NOMO-1 treated with dmso at 0.1 percent for 144 hours (cell line): ENCODE measurements at regions not wholly inside any gene's neighbourhood (a gene's known extent, or its start where the extent isn't known, plus 50 kb on each side); places are given as distances from the start of the nearest gene placed in this dataset.

Experiments used
- DNase-seq: peaks from one replicate; lab custom pipeline; 2025; ENCODE audit not compliant: unreplicated experiment; lab: John Stamatoyannopoulos, UW

DNA sequence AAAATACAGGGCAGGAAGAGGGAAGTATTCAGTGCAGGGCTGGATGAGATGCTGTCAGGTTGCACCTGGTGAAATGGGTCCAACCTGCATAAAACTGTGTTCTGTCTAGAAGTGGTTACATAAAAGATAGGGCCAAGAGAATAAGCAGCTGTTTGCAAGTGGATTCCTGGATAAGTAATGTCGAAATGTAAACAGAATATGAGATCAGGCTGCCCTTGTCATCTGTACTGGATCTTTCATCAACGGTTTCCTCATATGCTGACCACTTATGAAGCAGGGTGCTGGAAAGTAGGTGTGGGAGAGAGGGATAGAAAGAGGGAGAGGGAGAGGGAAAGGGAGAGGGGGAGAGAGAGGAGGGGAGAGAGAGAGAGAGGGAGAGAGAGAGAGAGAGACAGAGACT is 349.8 kb upstream of the CPEB2 start:
- no peak for DNase-seq

DNA sequence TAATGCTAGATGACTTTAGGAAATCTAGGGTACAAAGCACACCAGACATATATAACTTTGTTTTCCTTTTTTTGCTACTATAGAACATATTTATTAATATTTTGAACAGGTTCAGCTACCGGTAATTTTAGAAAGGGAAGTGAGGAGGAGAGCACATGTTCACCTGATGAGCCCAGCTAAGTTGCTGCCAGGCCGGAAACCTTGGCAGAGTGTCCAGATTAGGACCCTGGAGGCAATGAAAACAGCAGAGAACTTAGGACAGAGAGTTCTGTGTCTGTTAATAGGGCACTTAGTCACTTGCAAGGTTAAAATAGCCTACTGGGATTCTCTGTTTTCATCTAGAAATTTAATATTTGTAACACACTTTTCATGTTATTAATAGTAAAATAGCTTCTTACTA is 348.9 kb upstream of the CPEB2 start:
- DNase-seq = no peak

DNA sequence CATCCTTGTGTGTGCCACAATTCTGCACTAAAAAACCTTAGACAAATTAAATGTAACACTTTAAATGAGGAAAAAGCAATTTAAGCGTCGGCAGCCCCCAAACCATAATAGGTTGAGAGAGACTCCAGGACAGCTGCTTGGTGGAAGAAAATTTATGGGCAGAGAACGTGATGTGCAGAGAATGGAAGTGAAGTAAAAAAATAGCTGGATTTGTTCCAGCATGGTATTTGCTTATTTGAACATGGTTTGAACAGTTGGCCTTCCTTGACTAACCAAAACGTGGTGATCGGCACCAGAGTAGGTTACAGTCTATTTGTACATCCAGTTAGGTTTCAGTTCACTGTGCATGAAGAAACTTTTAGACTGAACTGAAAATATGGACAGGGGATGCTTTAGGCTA is 343.0 kb upstream of the CPEB2 start:
- no peak for DNase-seq

DNA sequence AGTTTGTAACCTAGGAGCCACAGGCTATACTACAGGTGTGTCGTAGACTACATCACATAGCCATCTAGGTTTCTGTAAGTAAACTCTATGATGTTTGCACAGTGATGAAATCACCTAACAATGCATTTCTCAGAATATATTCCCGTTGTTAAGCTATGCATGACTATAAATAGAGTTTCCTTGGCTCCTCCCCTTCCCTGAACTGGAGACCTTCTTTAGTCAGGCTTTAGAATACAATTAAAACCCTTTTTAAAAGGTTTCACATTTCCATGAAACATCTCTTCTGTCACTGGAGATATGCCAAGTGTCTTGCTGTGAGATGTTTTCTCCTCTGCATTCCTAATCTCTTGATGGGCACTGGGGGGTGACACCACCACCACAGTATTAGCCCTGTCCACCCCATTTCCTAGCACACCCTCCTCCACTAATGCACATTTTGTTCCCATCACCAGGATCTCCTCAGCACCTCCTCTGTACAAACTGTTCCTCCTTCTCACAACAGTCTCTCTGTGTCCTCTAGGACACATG is 334.6 kb upstream of the CPEB2 start:
- no peak for DNase-seq

DNA sequence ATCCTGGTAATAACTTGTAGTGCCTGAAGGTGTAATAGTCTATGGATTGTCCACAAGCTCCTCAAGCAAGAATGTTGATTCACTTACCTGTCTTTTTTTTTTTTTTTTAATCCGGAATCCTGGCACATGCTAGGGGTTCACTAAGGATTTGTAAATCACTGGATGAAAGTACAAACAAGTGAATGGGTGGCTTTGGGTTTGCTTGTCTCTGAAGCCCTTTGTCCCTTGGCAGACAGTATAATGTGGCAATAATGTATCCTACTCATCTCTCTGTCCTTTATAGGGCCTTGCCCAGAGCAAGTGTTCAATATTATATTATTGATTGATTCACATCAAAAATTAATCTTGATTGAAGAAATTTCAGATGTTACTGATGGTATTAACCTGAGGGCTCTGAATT is 334.0 kb upstream of the CPEB2 start:
- DNase-seq = no peak

DNA sequence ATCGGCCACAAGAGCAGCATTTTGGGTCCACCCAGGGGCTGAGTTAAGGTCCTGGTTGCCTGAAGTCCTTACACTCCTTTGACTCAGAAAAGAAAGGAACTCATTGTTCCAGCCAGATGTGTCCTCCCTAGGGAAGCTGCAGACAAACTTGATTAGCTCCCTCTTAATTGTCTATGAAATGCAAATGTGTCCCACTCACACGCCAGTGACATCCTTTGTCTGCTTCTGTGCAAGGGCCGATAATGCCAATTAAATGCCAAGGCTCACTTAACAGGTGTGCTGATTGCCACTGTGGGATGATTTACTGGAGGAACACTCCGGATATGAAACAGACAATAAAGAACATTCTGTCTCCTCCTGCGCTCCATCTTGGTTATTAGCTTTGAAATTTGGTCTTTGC is 332.9 kb upstream of the CPEB2 start:
- DNase-seq = no peak

DNA sequence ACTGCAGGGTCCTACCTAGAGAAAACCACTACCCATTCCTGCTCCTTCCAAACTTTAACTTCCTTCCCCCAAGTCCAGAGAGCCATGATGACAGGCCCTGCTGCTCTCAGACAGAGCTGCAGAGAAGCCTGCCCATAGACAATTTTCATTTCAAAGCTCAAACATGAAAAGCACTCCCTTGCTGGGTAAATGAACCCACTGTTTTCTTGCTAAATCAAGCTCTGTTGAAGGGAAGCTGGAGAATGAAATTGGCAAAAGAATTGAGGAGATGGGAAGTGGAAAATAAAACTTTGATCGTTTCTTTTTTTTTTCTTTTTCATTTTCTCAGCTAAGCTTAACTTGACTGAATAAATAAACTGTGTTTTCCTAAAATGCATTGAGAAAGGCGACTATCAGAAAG is 331.1 kb upstream of the CPEB2 start:
- no peak for DNase-seq

DNA sequence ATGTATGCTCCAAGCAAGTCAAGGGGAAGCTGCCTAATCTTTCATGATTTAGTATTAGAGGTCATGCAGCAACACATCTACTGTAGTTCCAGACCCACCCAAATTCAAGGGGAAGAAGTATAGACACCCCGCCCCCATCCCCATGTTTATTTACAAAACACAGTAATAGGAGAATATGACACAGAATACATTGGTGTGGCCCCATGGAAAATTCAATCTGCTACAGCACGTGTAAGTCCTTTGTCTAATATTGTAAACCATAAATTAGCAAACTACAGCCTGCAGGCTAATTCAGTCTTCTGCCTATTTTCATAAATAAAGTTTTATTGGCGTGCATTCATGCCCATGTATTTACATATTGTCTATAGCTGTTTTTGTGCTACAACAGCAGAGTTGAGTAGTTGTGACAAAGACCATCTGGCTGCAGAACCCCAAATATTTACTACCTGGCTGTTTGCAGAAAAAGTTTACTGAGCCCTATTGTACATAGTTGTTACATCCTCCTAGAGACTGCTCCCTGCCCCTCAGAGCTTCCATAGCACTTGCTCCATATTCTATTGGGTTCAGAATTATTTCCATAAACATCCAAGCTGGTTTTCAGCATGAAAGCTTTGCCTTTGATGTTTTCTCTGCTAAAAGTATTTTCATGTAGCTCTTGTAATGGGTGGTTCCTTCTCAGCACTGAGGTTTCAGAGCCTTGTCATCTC is 326.8 kb upstream of the CPEB2 start:
- DNase-seq = no peak

DNA sequence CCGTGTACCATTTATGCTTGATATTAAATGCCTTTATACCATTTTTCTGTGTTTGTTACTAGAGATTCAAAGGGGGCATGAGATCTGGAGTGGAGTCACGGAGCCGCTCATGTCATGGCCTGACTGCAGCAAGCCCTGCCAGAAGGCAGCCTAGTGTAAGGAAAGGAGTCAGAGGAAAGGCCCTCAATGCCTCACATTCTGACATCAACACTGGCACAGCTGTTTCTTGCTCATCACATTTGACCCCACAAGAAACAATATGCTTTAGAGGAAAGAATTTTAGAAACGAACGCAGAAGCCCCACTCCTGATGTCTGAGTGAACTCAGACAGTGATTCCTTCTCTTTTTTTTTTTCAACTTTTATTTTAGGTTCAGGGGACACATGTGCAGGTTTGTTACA is 322.4 kb upstream of the CPEB2 start:
- DNase-seq = no peak

DNA sequence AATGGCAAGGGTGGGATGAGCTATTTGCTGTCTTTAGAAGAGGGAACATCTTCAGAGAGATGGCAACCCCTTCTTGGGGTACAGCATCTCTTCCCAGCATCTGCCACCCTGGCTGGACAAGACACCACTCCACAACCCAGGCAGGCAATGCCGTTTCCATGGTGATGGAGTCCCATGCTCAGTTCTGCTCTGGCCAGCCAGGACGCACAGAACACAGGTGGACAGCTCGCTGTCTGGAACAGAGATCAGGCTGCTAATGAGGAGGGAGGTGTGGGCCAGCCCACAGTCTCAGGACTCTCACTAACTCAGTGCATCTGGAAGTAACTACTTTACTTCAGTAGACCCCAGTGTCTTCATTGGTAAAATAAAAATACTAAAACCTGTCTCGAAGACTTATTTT is 321.0 kb upstream of the CPEB2 start:
- DNase-seq = no peak

DNA sequence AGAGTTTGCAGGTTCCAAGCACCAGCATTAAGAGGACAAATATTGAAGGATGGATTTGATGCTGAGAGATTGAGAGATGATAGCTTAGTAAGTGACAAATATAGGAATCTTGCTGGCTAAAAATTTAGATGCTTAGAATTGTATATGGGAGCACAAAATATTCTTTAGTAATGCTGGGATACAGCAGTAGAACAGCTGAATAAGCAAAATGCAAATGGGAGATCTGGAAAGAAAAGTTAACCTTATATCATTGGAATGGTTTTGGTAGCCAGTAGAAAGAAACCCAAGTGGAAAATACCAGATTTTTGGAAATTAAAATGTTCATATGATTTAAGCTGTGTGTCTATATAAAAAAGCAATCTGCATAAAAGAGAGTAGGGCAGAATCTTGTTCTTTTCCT is 308.6 kb upstream of the CPEB2 start:
- DNase-seq = no peak

DNA sequence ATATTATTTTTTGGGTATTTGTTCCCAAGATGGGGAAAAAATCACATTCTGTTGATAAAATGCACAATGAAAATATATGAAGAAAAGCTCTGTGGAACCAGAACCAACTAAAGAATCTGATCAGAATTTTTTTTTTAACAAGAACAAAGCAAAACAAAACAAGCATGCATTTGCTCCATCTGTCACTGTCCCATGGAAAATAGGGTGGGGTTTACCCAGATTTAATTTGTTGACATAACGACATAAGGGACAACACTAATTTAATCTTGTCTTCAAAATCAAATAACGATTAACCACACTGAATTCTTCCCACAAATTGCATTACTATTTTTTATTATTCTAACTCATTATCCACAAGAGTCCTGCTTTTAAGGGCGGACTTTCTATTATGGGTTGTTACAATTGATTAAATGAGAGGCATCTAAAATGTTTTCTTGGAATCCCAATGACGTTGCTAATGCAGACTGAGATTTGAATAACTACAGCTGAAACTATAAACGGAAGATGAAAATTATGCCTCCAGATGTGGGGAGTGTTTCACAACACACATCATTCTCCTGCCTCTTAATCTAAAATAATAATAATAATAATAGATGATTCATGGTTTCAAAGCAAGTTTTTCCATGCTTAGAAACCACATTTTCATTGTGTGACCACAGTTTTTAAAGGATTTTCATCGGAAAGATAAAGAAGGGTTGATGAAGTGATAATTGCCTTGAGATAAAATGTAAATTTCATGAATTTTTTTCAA is 307.0 kb upstream of the CPEB2 start:
- no peak for DNase-seq

DNA sequence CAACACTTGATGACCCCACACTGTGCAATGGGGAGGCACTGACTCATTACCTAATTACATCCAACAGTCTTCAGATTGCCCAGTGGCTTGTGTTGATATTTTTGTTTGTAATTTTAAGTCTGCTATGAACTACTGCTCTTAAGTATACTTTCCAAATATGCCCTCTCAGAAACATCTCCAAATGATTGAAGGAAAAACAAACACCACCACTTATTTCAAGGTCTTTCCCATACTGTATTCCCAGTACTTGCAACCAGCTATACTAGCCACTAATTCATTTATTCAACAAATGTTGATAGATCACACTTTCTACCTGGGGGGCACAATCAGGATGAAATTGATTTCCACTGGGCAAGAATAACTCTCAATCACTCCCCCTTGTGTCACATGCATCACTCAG is 302.2 kb upstream of the CPEB2 start:
- no peak for DNase-seq

DNA sequence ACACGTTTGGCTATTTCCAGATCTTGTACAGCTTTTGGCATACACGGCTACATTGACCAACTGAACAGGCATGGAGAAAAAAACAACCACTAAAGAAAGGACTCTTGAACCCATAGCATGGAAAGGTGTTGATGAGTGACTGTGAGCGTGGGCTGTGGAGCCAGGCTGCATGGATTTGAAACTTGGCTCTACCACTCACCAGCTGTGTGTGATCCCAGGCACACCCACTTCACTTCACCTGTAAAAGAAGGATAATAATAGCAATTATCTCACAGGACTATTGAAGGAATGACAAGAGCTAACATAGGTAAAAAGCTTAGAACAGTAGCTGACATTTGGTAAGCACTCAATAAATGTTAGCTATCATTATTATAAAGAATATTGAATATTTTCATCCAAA is 301.7 kb upstream of the CPEB2 start:
- DNase-seq = no peak

DNA sequence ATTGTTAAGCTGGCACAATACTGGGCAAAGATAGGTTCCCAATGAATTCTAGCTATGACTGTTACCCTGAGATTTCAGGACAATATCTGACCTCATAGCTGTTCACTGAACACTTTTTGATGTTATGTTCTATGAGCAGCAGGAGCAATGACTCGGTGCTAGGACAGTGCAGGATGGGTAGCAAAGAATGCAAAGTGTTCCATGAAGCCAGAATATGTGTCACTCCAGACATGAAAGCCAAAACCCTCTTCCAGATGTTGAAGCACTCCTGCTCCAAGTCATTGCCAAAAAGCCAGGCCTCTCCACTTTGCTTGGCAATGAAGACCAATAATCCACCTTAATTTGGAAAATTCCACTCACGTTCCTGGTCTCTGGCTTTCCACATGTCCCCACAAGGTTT is 300.9 kb upstream of the CPEB2 start:
- DNase-seq = no peak

DNA sequence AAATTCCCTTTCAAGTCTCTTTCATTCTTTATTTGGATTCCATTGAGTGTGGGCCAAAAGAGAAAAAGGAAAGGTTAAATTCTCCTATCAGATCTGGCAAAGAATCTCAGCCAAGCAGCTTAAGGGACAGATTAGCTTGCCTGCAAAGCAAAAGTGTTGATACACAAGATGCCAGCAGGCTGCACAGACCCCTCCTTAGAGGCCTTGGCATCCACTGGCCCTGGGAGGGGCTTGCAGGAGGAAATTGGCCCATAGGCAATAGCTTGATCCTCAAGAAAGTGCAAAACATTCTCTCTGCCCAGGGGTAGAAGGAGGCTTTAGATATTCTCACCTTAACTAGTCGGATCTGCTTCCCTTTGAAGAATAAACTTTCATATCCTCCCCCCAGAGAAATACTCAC is 300.4 kb upstream of the CPEB2 start:
- no peak for DNase-seq

DNA sequence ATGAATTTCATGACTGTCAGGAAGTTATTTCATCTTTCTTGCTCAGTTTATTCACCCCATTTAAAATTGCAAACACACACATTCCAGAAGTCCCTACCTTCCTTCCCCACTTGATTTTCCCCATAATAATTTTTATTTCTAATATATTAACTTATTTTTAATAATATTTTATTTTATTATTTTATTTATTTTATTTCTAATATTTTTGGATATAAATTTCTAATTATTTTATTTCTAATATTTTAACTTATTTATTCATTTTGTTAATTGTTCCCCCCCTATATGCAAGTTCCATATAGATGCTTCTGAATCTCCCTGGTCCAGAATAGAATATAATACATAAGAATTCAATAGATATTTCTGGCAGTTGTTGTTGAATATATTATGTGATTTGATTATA is 293.7 kb upstream of the CPEB2 start:
- no peak for DNase-seq

DNA sequence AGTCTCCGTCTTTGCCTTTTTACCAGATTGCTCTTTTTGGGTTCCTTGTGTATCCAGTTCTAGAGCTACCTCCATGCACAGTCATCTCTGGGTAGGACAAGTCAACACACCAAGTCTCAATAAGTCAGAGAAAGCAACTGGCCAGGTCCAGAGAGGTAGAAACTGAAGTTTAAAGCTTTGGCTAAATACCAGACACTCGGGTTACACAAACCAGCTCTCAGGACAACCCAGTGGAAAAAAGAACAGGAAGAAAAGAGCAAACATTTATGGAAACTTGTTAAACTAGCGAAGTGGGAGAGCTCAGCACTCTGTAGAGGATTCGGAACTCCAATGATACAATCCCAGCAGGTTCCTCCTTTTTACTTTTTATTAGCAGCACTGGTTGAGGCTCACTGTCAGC is 291.0 kb upstream of the CPEB2 start:
- DNase-seq = no peak

DNA sequence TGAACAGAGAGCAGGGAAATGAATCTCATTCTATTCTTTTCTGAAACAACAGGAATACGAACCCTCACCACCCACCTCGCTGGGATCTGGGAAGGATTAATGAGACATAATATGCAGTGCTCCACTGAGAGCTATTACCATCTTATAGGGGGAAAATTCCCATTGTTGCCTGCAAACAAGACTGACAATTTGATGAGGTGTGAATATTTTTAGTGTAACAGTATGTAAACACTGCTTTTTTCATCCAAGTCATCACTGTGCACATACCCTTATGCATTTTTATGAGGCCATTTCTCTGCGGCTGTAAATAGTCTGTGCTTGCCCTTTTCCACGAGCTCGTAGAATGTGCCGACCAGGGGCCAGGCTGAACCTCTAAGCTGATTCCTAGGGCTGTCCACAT is 285.6 kb upstream of the CPEB2 start:
- DNase-seq = no peak

DNA sequence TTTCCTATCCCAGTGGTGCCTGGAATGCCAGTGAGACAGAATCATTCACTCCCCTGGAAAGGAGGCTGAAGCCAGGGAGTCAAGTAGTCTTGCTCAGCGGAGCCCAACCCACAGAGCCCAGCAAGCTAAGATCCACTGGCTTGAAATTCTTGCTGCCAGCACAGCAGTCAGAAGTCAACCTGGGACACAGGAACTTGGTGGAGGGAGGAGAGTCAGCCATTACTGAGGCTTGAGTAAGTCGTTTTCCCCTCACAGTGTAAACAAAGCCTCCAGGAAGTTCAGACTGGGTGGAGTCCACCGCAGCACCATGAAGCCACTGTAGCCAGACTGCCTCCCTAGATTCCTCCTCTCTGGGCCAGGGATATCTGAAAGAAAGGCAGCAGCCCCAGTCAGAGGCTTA is 283.2 kb upstream of the CPEB2 start:
- no peak for DNase-seq

DNA sequence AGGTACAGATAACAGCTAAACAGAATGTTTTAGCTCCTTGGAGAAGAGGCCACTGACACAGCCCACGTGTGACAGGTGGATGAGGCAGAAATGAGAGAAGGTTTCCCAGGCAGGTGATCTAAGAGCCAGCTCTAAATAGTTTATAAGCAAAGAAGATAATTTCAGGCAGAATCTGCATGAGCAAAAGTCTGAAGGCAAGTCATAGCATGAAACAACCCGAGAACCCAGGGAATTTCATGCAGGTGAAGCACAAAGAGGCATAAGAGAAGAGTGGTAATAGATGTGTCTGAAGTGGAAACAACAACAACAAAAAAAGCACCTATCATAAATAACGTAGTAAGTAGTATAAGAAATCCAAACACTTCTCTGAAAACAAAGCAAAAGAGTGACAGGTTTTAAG is 275.8 kb upstream of the CPEB2 start:
- no peak for DNase-seq

DNA sequence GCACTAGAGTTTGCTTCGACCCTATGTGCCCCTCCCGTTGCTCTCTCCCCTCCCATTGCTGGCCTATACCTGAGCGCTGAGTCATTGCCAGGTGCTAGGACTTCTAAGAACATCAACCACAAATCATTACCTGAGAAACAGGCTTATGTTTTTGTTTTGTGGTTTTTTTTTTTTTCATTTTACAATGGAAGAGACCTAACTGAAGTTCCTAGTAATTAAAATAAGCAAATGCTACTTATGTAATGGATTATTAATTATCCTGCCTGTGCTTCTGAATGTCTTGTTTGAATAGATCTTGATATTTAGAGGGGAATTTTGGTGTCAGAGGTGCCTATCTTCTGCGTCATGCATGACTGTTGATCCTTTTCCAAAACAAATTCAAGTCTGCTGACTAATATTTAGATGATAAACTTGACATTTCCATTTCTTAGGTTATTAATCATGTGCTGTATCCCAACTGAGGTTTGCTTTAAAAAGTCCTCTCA is 275.4 kb upstream of the CPEB2 start:
- no peak for DNase-seq
